GM18861 (cell line): ENCODE measurements at regions not wholly inside any gene's neighbourhood (a gene's known extent, or its start where the extent isn't known, plus 50 kb on each side); places are given as distances from the start of the nearest gene placed in this dataset.
"Not testable (repeated sequence)": the region's sequence is repeated elsewhere in the genome, so short reads cannot be mapped to it uniquely, and the experiment has no call there.

Experiments
- ATAC-seq: cut with Tn5 transposase; IDR thresholded peaks from one replicate; pipeline ENCODE4 v1.9.1; 2021; ENCODE audit not compliant: unreplicated experiment

DNA sequence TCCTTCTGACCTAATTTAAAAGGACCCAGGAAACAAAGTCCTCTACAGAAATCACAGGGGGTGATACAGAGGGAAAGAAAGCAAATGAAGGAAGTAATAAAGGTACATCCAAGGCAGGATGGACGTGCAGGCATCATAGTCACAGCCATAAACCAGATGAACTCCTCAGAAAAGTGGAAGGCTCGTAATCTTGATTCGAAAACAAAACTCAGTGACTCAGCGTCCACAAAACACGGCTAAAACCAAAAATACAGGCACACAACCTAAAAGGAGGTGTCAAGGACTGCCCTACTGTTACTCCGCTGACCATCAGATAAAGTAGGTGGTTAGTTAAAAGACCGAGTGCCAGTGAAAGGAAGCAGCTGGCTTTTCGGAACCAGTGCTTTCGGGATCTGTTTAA, 81.5 kb downstream of the TRIM69 start:
- ATAC-seq: not testable (repeated sequence)

DNA sequence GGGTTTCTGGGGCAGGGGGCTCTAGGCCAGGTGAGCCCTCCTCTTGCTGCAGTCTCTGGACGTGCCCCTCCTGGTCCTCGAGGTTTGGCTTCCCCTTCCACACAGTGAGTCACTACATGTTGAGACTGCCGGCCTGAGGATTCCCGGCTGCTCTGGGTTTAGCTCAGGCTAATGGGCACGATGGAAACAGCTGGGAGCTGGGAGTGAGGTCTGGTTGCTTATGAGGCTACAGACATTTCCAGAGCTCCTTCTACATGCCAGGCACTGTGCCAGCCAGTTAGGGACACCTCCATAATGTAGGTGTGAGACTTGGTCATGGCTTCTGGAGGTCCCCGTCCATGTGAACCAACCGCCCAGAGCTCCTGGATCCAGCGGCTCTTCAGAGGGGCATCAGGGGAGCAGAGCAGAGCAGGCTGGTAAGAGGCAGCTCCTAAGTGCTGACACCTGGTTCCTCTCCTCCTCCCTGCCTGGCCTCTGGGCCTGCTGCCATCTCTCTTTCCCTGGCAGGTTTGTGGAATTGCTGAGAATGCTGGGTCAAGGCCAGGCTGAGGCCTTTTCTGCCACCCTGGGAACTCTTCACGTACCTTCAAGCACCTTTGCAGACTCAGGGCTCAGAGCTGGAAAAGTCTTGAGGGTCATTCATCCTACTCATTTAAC, 83.1 kb downstream of the TRIM69 start:
- not testable (repeated sequence) for ATAC-seq

DNA sequence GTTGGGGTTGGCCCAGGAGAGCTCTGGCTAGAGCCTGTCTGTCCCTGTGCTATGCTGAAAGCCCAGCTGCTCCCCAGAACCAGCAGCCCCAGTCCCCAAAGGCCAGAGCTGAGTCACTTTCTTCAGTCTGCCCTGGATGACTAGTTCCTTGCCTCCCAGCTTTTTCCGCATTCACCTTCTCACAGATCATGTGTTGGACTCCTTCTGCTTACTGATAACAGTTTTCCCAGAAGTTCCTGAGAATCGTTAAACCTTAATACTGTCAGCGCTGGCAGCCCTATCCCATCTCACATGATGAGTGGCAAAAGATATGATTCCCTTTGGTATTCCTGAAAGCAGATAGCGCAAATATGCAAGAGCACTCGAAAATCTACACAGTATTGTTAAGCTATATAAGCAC, 84.2 kb downstream of the TRIM69 start:
- not testable (repeated sequence) for ATAC-seq

DNA sequence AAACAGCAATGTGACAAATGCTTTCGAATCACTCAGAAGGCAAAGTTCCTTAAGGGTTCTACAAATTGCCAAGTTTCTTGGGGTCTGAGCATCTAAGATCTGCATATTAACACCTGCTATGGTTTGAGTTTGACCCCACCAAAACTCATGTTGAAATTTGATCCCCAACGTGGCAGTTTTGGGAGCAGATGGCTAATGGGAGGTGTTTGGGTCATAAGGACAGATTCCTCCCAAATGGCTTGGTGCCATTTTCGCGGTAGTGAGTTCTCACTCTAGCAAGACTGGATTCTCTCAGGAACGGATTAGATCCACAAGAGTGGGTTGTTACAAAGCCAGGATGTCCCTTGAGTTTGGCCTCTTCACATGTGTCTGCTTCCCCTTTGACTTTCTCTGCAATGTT, 84.6 kb downstream of the TRIM69 start:
- not testable (repeated sequence) for ATAC-seq

DNA sequence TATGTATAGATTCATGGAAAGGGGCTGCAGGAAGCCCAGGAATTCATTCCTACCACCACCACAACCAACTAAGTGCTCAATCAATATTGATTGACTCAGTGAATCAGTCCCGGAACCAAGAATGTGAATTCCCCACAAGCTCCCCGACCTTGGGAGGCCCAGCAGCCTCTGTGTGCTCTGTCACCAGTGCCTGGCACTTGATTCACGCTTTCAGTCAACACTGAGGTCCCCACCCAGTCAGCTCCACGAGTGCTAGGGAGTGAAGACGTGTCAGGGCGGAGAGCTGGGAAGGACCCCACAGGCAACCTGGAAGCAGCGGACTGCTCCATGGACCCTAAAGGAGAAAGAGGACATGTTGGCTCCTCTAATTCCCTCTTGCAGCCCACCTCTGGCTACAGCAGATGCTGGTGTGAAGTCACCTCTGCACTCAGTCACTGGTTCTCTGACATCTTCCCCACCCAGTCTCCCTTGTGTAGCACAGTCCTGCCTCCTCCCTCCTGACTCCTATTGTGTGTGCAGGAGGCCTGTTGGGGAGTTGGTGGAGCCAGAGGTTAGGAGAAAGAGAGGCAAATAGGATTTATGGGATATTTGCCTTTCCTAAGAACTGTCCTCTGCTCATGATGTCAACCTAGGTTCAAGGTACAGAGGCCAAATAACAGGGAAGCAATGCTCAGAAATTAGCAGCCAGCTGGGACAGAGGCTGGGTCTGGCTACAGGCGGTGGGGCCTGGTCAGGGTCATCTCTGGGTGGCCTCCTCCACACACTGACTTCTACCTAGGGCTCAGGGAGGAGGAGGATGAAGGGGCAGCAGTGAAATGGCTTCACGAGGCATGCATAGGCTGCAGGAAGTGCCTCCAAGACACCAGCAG, 88.2 kb downstream of the TRIM69 start:
- ATAC-seq: not testable (repeated sequence)

DNA sequence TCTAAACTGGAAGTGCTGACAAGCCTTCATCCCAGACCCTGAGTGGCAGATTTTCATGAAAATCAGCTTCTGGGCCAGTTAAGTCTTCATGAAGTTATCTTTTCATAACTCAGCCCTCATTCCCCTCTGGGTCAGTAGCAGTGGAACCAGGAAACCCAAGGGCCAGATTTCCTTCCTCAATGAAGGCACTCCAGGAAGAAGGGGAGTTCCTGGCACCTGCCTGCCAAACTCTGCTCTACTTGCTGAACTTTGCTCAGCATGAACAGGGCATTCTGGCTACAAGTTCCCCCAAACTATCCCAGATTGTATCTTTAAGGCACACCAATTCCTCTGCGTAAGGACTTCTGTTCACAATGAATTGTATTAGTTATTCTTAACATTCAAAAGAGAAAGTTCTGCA, 90.3 kb downstream of the TRIM69 start:
- ATAC-seq: not testable (repeated sequence)

DNA sequence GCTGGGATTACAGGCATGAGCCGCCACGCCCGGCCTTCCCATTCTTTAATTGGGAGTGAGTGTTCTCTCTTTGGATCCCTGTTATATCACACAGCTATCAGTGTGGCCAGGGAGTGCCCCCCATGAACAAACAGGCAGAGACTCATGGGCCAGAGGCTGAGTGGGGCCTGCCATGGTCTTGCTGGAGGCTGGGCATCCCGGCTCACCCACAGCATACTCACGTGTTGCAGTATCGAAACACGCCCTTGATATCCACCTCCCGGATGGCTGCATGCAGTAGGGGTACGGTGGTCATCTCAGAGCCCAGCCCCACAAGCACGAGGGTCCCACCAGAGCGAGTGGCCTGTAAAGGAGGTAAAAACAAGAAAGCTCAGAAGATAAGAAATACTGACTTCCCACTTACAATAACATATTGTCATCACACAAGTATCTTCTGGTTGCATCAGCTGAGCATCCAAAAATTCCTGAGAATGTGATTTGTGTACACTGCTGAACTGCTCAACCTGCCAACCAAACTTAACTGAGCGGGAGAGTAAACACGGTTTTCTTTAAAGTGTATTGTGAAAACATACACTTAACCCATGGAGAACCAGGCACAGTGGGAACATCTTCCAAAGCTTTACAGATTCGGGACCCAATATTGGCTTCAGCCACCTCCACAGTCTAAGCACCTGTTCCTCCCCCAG, 92.0 kb downstream of the TRIM69 start:
- ATAC-seq: not testable (repeated sequence)

DNA sequence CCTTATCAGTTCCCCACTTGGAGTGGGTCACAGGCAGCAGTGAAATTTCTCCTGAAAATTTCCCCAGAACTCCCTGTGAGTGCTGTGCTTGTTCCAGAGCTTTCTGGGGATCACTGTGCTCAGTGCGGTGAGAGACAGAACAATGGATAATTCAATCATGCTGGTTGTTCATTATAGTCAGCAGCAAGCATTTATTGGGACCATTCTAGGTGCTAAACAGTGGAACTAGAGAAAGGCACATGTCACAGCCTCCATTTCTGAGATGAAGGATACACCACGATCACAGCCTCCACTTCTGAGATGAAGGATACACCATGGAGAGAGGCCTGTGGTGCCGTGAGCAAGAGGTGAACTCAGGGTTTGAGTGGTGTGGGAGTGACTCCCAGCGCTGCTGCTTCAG, 92.8 kb downstream of the TRIM69 start:
- ATAC-seq: not testable (repeated sequence)

DNA sequence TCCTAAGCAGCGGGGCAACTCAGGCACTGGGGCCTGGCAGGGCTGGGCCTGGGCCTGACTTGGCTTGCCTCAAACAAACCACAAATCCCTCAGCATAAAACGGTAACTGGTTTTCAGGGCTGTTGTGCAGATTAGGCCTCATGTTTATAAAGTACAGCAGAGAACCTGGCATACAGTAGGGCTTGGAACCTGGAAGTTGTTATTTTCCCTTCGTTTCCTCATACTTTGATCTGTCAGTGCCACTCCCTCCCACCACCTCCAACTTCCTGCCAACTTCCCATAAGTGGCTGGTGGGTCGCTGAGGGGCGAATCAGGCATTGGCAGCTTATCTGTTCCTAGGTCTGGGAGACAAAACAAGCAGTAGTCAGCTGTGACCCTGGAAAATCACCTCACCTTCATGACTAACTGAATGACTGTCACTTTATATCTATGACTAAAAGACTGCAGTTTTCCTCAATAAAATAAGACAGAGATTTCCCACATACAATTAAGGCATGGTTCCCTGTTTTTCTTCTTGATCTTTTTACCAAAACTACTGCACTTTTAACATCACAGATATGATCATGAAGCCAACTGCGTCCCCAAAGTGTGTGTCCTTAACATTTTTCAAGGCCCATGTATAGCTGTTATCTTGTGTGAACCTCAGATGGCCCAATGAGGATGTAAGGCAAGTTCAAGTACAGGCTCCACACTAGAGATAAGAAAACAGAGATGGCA, 94.5 kb downstream of the TRIM69 start:
- not testable (repeated sequence) for ATAC-seq

DNA sequence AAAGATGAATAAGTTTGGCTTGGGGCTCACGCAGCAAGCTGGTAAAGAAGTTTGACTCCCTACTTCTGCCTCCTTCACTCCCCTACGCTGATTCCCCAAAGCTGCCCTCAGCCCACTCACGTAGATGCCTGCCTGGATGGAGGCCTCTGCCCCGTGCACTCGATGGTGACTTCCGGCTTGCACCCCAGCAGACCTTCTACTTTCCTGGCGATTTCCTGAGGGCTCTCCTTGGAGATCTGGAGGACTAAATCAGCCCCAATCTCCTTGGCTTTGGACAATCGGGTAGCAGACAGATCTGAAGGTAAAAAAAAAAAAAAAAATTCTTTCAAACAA, 95.0 kb downstream of the TRIM69 start:
- not testable (repeated sequence) for ATAC-seq

DNA sequence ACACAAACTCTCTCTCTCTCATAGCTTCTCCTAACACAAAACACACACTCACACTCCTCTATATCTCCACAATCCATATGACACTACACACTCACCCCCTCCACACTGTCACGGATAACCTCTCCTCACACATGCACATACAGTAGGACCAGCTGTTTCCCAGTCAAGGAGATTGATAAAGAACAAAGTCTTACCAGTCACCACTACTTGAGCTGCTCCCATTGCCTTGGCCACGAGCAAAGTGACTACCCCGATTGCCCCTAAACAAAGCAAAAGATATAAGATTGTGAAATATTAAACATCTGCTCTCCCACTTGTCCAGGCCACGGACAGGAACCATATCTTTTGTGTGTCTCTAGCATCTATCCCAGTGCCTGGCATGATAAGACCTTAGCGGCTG, 95.8 kb downstream of the TRIM69 start:
- ATAC-seq: not testable (repeated sequence)

DNA sequence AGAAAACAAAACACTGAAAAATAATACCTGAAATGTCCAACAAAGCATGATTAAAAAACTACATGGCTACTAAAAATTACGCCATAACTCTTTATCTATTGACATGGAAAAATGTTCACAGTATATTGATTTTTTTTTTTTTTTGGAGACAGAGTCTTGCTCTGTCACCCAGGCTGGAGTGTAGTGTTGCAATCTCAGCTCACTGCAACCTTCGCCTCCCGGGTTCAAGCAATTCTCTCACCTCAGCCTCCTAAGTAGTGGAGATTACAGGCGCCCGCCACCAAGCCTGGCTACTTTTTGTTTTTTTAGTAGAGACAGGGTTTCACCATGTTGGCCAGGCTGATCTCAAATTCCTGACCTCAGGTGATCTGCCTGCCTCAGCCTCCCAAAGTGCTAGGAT, 96.8 kb downstream of the TRIM69 start:
- ATAC-seq: not testable (repeated sequence)

DNA sequence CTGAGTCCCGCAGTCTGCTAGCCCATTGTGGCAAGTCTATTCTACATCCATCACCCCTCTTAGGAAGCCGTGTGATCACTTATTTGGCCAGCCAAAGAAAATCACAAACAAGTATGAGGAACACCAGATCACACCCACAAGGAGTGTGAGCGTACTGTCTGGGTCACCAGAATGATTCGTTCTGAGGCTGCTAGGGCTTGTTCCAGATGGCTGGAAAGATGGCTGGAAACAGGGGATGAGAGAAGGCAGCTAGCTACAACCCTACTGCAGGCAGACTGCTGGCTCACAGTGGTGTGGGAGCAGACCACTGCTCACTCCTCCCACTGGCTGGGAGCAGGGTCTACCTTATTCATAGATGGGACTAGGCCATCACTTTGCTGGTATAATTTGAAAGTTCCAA, 97.4 kb downstream of the TRIM69 start:
- ATAC-seq: not testable (repeated sequence)

DNA sequence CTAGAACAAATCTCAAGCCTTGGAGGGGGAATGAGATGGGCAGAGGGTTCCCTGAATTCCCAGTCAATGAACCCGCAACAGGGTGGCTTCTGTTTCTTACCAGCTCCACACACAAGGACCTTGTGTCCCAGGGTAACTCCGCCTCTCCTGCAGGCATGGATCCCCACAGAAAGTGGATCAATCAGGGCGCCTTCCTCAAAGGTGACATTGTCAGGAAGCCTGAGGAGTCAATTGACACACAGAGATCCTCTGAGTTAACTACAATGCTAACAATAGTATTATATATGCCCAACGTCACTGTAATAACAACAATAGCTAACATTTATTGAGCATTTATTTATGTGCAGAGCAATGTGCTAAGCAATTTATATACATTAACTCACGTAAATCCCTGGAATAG, 98.8 kb downstream of the TRIM69 start:
- ATAC-seq: not testable (repeated sequence)

DNA sequence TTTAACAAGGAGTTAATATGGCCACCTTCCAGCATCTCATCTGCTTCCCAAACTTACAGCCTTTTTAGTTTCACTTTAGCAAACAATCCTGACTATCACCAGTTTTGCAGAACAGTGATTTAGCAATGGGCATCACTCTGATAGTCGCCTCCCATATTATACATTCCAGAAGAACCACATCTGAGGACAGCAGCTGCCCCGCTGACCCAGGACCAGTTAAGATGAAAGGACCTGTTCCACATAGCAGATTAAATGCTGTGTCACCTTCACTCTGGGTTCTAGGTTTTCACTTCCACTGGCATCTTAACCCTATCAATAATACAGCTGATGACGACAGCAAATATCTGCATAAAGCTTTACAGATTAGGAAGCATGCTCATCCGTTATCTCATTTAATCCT, 99.8 kb downstream of the TRIM69 start:
- no peak for ATAC-seq

DNA sequence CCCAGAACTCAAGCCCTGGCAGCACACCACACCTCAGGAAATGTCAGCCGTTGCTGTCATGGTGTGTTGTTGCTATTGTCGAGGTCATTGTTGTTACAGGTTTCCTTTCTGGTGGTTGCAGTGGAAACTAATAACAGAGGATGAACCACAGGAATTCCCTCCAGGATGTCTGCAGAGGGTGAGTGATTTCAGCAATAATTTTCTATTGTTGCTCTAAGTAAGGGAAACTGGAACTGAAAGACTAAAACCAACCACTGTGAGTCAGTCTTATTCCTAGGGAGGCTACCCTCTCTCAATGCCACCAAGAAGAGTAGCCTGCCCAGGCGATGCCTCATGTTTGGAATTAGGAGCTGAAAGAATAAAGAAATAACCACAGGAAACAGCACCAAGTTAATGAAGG, 102.6 kb downstream of the TRIM69 start:
- ATAC-seq: not testable (repeated sequence)

DNA sequence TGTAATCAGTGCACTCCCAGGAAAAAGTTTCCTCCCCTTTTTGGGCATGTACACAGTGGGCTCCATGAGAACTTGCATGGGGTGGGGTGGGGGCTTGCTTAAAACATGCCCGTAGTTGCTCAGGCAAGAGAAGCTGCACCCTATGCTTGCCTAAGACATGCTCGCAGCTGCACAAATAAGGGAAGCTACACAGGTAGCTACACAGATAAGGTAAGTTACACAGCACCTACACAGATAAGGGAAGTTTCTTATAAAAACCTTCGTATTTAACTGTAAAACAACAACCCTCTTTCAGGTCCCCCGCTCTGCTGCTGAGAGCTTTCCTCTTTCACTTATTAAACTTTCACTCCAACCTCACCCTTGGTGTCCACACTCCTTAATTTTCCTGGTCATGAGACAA, 105.4 kb downstream of the TRIM69 start:
- not testable (repeated sequence) for ATAC-seq

DNA sequence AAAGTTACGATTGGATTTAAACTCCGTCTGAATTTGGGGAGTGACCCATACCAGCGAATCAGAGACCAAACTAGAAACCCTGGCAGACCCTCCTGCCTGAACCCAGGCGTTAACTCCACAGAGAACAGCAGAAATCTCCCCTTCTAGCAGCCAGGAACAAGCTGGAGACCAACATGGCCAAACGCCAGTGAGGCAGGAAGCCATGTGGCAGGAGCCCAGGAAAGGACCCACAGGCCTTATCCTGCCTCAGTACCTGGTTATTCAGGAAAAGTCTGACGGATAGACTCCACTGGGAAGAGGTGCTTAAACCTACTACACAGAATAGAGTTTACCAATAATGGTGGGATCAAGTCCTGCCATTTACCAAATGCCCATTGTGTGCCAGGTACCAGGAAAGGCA, 106.6 kb downstream of the TRIM69 start:
- not testable (repeated sequence) for ATAC-seq

DNA sequence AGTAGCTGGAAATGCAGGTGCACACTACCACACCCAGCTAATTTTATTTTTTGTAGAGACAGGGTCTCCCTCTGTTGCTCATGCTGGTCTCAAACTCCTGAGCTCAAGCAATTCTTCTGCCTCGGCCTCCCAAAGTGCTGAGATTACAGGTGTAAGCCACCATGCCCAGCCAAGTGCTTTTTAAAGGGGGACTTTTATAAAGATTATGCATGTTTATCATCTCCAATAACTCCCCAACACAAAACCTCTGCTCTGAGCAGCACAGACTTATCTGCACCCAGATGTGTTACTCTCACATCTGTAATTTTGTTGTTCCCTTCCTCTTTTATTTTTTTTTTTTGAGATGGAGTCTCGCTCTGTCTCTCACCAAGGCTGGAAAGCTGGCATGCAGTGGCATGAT, 108.6 kb downstream of the TRIM69 start:
- ATAC-seq: not testable (repeated sequence)

DNA sequence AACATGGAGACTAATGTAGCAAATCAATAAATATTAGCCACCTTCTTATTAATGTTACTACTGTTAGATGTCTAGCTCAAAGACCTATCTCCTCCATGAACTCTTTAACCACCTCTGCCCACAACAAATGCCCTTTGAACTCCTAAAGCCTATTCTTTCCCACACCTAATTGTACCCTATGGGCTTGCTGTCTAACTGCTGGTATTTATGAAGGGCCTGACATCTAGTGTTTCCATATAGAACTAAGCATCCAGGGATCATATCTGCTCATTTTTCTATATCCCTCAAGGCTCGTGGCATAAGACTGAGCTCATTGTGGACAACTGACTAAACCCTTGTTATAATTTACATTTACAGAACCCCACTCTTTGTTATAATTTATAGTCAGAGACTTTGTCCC, 109.8 kb downstream of the TRIM69 start:
- ATAC-seq: not testable (repeated sequence)

DNA sequence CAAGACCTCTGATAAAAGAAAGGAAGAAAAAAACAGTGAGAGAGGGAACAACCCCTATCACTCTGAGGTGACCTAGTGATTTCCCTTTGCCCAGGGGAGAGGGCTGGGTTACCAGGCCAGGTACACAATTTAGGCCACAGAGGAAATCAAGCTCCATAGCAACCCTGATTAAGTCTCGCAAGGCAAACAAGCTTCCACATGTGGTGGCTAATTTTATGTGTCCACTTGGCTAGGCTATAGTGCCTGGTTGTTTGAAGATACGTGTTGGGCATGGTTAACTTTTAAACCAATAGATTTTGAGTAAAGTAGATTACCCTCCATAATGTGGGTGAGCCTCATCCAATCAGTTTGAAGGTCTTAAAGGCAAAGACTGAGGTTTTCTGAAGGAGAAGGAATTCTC, 108.9 kb upstream of the TERB2 start:
- ATAC-seq: not testable (repeated sequence)
